GM21717 (cell line): ENCODE measurements at regions not wholly inside any gene's neighbourhood (a gene's known extent, or its start where the extent isn't known, plus 50 kb on each side); places are given as distances from the start of the nearest gene placed in this dataset.
"Not testable (repeated sequence)": the region's sequence is repeated elsewhere in the genome, so short reads cannot be mapped to it uniquely, and the experiment has no call there.

Experiments used
- ATAC-seq: cut with Tn5 transposase; IDR thresholded peaks from one replicate; pipeline ENCODE4 v1.9.1; 2021; ENCODE audit warnings: mild to moderate bottlenecking, moderate library complexity; ENCODE audit not compliant: unreplicated experiment

GRCh38 chr12:19896534-19896933 lies 457.2 kb downstream of the AEBP2 start:
- ATAC-seq = no peak

DNA sequence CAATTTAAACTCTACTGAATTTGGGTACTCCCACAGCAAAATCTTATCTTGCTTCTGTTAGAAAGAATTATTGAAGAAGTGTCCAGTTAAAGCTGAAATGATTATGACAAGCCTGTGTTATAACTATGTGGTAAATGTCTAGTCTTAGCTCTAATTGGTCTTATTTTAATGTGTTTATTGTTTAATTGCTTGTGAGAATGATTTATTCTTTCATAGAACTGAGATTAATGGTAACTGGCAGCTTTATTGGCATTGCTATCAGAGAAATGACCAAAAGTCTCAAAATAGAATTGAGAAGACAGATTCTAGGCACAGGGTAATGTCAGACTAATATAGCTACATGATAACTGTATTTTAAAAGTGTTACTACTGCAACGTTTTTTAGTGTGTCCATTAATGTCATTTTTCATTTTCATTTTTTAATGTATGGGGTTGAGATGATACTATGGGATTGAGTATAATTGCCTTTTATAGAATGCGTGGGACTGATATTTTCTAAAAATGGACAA lies 458.7 kb downstream of the AEBP2 start:
- no peak for ATAC-seq

DNA sequence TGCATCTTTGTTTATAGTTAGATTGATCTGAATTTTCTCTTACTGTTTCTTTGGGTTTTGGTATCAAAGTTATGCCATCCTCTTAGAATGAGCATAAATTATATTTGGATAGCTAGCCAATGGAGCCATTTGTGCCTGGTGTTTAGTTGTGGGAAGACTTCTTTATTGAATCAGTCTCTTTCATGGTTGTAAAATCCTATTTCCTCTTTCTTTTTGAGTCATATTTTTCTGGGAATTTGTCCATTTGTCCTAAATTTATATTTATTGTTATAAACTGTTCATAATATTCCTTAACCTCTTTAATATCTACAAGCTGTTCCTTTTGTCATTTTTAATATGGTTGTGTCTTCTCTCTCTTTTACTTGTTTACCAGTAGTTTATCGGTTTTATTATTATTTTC lies 462.5 kb downstream of the AEBP2 start:
- no peak for ATAC-seq

DNA sequence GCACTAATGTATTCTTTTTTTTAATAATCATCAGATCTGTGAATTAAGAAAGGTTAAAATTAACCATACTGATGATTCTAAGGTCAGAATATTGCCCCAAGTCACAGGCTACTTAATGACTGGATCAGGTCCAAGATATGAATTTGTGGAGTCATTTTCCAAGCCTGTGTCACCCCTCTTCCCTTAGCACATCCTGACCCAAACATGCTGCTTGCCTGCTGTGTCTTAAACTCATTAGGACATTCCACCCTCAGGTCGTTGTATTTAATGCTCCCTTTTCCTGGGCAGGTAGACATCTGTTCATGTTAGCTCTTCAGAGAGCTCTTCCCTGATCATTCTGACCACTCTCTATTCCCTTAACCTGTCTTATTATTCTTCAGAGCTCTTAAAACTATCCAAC lies 463.5 kb upstream of the PDE3A start:
- ATAC-seq = no peak

GRCh38 chr12:19908830-19909229 lies 459.5 kb upstream of the PDE3A start:
- ATAC-seq = no peak

DNA sequence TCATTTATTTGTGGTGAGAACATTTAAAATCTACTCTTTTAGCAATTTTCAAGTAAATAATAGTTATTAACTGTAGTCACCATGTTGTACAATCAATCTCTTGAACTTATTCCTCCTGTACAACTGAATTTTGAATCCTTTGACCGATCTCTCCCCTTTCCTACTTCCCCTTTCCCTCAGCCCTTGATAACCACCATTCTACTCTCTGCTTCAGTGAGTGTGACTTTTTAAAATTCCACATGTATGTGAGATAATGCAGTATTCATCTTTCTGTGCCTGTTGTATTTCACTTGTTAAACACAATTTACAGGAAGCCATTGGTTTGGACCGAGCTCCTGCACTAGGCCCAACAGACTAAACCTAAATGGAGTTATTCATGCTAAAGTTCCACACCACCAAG lies 458.9 kb upstream of the PDE3A start:
- ATAC-seq = no peak

GRCh38 chr12:19910681-19911080 lies 457.7 kb upstream of the PDE3A start:
- no peak for ATAC-seq

GRCh38 chr12:19912991-19913390 lies 455.3 kb upstream of the PDE3A start:
- ATAC-seq = no peak

DNA sequence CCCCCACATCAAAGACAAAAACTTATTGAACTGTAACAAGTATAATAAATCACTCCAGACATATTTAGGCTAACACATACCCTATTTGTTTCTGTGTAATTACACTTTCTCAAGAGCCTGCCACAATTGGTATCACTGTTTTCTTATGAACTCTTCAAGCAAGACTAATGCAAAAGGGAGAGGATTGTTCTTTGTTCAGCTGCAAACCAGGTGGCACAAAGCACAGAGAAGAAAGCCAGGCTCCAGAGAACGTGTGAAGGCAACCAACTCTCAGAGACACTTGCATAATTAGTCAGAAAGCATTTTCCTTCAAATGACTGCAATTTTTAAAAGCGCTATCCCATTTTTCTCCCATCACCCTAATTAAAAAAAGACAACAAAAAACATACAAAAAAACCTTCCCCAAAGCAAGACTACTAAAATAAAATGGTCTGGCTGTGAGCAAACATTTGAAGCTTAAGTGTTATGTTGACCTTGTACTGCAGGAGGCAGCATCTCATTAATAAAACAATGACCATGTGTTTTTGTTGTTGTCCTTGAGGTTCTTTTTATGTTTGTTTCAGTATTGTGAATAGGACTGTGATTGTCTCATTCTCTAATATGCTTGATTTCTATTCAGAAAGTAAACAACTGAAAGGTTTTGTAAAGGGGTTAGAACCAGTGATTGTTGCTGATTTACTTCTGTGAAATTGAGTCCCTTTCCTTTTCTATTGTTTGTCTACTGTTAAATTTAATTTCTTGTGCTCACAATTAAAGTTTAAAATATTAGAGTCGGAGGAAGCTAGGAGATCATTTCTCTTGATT lies 452.7 kb upstream of the PDE3A start:
- ATAC-seq = no peak

DNA sequence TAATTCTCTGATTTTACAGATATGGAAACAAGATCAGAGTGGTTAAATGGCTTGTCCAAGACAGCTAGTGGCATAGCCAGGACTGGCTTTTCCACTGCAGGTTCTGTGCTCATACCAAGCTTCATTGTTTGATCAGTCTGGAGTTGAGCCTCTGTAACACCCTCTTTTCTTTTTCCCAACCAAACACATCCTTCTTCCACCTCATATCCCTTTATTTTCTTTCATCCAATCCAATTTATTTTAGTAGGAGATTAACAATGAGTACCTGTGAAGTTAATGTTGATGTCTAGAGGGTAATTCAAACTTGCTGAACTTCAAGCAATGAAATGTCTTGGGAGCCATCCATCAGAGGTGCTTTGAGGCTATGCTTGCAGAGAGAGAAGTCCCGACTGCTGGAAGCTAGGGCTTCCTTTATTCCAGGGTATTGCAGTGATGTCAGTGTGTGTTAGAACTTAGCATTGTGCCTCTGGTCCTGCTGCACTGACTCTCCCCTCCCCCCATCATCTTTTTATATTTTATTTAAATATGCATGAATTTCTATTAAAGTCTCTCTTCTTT lies 452.1 kb upstream of the PDE3A start:
- ATAC-seq = no peak

DNA sequence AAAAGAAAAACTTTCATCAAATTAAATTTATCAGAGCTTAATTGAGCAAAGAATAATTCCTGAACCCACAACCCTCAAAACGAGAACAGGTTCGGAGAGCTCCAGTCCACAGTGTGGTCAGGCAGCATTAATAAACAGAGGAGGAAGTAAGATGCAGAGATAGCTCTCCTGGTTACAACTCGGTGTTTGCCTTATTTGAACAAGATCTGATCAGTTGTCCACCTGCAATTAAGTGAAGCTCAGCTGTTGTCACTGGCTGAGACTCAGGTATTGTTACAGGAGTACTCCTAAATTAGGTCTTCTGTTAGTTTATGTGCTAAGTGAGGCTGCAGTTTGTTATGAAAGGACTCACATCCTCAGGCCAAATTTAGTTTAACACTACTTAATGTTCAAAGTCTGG lies 451.4 kb upstream of the PDE3A start:
- ATAC-seq = no peak

GRCh38 chr12:19921716-19922115 lies 446.6 kb upstream of the PDE3A start:
- ATAC-seq = not testable (repeated sequence)

DNA sequence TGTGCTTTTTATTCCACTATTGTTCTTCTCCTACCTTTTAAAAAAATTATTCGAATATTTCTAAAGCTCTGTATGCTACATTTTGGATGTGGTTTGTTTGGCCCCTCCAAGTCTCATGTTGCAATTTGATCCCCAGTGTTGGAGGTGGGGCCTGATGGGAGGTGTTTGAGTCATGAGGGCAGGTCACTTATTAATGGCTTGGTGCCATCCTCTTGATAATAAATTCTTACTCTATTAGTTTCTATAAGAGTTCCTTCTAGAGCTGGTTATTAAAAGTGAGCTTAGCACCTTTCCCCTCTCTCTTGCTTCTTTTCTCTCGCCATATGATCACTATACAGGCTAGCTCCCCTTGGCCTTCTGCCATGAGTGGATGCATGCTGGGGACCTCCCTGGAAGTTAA lies 445.6 kb upstream of the PDE3A start:
- no peak for ATAC-seq

GRCh38 chr12:19924360-19924759 lies 444.0 kb upstream of the PDE3A start:
- ATAC-seq = no peak

DNA sequence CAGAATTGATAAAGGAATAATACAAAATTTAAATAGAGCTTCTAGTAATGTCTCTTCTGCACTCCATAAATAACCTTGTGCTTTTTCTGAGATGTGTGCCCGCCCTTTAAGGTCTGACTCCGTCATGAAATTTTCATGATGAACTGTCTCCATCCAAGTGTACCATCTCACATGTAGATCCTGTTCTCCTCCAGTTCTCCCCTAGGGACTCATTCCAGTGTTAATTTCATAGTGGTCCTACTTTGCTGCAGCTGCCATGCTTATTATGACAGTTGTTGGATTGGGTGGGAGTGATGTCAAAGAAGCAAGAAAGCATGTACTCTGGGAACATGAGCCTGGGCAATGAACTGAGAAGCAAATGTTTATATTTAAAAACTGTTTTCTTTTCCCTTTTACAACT lies 442.5 kb upstream of the PDE3A start:
- no peak for ATAC-seq

- no peak for ATAC-seq
Measured at GRCh38 chr12:19926266-19926665, 442.1 kb upstream of the PDE3A start.

DNA sequence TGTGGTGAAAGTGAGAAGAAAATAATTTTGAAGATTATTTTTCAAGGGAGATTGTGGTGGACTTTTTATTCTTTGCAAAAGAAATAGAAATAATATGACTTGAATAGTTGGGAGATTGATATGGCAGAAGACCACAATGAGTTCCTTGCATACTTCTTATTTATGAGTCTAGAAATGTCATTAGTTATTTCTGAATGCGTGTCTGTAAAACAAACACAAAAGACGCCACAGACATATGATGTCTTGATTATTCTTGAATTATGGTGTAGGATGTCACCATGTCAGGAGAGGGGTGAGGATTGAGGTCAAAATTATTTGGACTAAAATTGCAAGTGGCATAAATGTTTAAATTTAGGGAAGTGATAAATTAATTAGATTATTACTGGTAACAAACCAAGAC lies 440.7 kb upstream of the PDE3A start:
- ATAC-seq = no peak

DNA sequence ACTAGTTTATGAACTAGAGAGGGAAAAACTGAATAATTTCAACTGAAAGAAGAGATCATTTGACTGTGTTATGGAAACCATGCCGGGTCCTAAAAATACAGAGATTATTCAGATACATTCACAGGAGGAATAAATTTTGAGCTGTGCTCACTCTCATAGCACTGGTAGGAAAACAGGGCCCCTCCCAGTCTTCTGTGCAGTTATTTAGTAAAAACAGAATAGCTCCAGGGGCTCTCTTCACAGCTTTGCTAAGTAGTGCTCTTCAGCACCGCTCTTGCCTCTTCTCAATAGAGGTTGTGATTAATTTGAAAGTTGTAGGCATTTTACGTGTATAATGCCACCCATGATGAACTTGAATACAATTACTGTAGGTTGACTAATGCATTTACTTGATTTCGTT lies 435.9 kb upstream of the PDE3A start:
- no peak for ATAC-seq

DNA sequence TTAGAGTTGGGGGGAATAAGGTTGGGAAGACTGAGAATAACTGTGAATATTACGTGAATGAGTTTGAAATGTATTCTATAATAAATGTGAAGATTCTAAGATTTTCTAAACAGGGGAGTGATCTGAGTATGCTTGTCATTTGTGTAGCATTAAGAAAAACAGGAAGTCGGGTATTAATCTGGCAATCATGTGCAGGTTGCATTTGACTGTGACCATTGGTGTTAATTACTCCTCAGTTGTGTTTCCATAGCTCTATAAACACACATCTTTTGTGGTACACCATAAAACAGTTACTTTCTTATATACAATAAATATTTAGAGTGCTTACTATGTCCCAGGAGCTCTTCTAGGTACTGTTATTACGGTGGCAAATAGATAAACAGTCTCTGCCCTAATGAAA lies 434.4 kb upstream of the PDE3A start:
- no peak for ATAC-seq

DNA sequence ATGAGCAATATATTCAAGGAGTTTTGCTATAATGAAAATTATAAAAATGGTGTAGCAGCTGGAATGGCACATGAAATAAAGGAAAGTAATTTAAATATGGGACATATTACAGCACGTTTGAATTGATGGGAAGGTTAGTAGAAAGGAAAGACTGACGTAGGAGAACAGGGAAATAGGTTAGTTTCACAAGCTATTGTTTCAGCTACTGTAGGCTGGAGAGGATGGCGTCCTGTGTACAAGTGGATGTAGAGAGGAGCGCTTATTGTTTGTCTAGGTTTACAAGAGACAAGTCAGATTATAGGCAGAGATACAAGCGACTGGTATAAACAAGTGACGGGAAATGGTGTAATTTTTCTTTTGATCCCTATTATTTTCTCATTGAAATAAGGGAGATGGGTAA lies 431.2 kb upstream of the PDE3A start:
- ATAC-seq = no peak

GRCh38 chr12:19938031-19938430 lies 430.3 kb upstream of the PDE3A start:
- no peak for ATAC-seq

DNA sequence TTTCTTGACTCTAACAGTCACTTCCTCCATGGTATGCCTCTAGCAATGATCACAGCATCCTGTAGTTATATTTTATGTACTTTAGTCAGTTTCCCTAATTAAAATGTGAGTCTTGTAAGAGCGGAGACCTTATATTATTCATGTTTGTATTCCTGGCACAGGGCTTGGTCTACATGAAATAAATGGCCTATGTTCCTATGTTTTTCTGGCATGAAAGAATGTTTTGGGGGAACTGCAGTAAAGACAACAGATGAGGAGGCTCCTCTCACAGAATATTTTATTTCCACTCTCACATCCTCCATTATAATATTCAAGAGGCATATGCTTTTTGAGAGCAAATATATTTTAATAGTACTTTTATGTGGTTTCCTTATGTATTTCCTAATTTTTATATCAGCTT lies 429.8 kb upstream of the PDE3A start:
- no peak for ATAC-seq

- ATAC-seq = no peak
Measured at GRCh38 chr12:19940267-19940666, 428.1 kb upstream of the PDE3A start.
